Cardiac fibroblast (primary cell): ENCODE measurements at regions not wholly inside any gene's neighbourhood (a gene's known extent, or its start where the extent isn't known, plus 50 kb on each side); places are given as distances from the start of the nearest gene placed in this dataset.

ENCODE experiments used
- DNase-seq, 2 donors: peaks; one replicate each; pipeline versions ENCODE4 v3.0.0 to v3.0.0-alpha.2; 2010; ENCODE audit warnings: low read depth in 2 of 2
- H3K4me3 ChIP-seq, 2 donors: replicated peaks in 1 of 2; 1 replicate in 1 of 2; 2 replicates in 1 of 2; pipeline ENCODE4 v1.5.1; 2011; ENCODE audit warnings: low read depth in 2 of 2, low read length in 2 of 2, mild to moderate bottlenecking in 2 of 2, moderate library complexity in 1 of 2
- CTCF ChIP-seq: IDR thresholded peaks from one replicate; pipeline ENCODE4 v1.5.1; 2011; ENCODE audit warnings: low read depth, mild to moderate bottlenecking, low read length, inconsistent platforms

DNA sequence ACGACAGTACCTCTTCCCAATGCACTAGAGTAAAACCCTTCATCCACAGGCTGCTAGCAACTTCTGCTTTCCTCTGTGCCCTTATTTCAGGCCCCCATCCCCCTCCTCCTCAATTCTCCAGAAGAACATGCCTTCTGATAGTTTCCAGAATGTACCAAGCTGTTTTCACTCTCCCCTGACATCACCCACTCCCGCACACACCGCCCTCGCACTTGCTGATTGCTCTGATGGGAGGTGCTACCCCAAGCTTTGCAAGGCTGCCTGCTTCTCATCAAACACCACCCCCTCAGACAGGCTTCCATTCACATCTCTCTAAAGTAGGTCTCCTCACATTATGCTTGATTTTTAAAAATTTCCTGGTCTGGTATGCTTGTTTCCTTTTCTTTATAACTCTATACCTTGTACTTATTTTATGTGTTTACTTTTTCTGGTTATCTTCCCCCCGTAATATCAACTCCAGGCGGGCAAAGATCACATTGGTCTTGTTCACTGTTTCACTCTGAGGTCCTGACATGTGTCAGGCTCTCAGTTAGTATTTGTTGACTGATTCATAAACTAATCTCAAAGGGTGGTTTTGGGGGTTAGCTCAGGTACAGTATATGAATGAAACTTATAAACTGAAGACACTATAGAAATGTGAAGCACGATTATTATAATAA, 91.0 kb upstream of the C9orf72 start:
- DNase-seq = no peak
- no peak overlapping the region for H3K4me3 ChIP-seq
- no peak for TF ChIP-seq CTCF

- TF ChIP-seq CTCF = no peak
- no peak for DNase-seq
- no peak overlapping the region for H3K4me3 ChIP-seq
Observed at GRCh38 chr9:27665136-27665535, 91.9 kb upstream of the C9orf72 start.

GRCh38 chr9:27668280-27668679, 95.0 kb upstream of the C9orf72 start:
- TF ChIP-seq CTCF = no peak
- H3K4me3 ChIP-seq = no peak overlapping the region
- no peak for DNase-seq

GRCh38 chr9:27671636-27672035, 98.4 kb upstream of the C9orf72 start:
- DNase-seq = no peak
- H3K4me3 ChIP-seq = no peak overlapping the region
- no peak for TF ChIP-seq CTCF

- DNase-seq = no peak
- H3K4me3 ChIP-seq = no peak overlapping the region
- no peak for TF ChIP-seq CTCF
Observed at GRCh38 chr9:27672718-27673117, 99.4 kb upstream of the C9orf72 start.

DNA sequence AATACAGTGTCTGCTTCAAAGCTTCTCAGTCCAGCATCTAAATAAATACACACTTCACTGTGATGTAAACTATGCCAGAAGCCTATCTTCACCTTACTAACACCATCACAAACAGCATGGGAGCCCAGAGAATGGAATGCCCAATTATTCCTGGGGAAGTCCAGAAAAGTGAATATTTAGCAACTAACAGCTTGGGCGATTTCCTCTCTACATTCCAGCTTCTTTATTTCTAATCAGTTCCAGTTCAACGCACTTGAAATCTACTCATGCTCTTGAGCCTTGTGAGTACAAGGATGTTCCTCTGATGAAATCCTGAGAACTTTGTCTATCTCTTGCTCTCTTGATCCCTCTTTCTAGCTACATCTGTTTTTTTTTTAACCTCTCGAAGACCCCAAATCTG, 100.4 kb upstream of the C9orf72 start:
- no peak overlapping the region for H3K4me3 ChIP-seq
- no peak for DNase-seq
- TF ChIP-seq CTCF = no peak

GRCh38 chr9:27675354-27675753, 102.1 kb upstream of the C9orf72 start:
- H3K4me3 ChIP-seq = no peak overlapping the region
- DNase-seq = no peak
- no peak for TF ChIP-seq CTCF
